H9 (cell line): ENCODE measurements at regions not wholly inside any gene's neighbourhood (a gene's known extent, or its start where the extent isn't known, plus 50 kb on each side); places are given as distances from the start of the nearest gene placed in this dataset.

ENCODE experiments used
- DNase-seq: peaks from one replicate; pipeline ENCODE4 v3.0.0-alpha.2; 2017
- H2AFZ ChIP-seq: one replicate; pipeline ENCODE4 v1.6.1; 2013; ENCODE audit warnings: mild to moderate bottlenecking, low read length, control low read depth, moderate library complexity
- H2AK5ac ChIP-seq: 2 replicates; pipeline ENCODE4 v1.6.1; 2013; ENCODE audit warnings: low read length, control low read depth, mixed read lengths; ENCODE audit not compliant: insufficient read length
- H2BK120ac ChIP-seq: one replicate; pipeline ENCODE4 v1.6.1; 2013; ENCODE audit warnings: low read depth, mild to moderate bottlenecking, low read length, control low read depth, inconsistent platforms; ENCODE audit not compliant: poor library complexity, severe bottlenecking
- H2BK12ac ChIP-seq: 2 replicates; pipeline ENCODE4 v1.6.1; 2013; ENCODE audit warnings: low read length, control low read depth, mixed read lengths, low read depth; ENCODE audit not compliant: insufficient read length
- H2BK15ac ChIP-seq: 2 replicates; pipeline ENCODE4 v1.6.1; 2013; ENCODE audit warnings: low read depth, low read length, control low read depth
- H2BK20ac ChIP-seq: one replicate; pipeline ENCODE4 v1.6.1; 2013; ENCODE audit warnings: low read depth, mild to moderate bottlenecking, low read length, control low read depth, inconsistent platforms; ENCODE audit not compliant: poor library complexity, severe bottlenecking
- H2BK5ac ChIP-seq: 2 replicates; pipeline ENCODE4 v1.6.1; 2013; ENCODE audit warnings: low read length, control low read depth, mixed read lengths; ENCODE audit not compliant: insufficient read length
- H3K14ac ChIP-seq: 2 replicates; pipeline ENCODE4 v1.6.1; 2013; ENCODE audit warnings: low read length, control low read depth; ENCODE audit not compliant: insufficient read depth
- H3K18ac ChIP-seq: 2 replicates; pipeline ENCODE4 v1.6.1; 2013; ENCODE audit warnings: low read depth, mild to moderate bottlenecking, mixed read lengths, low read length, control low read depth; ENCODE audit not compliant: insufficient read length
- H3K23ac ChIP-seq: 2 replicates; pipeline ENCODE4 v1.6.1; 2013; ENCODE audit warnings: low read length, control low read depth, mixed read lengths, low read depth; ENCODE audit not compliant: insufficient read length
- H3K23me2 ChIP-seq: 2 replicates; pipeline ENCODE4 v1.6.1; 2013; ENCODE audit warnings: low read depth, mild to moderate bottlenecking, mixed read lengths, low read length, control low read depth; ENCODE audit not compliant: insufficient read length, poor library complexity, severe bottlenecking
- H3K27ac ChIP-seq: 2 replicates; pipeline ENCODE4 v1.5.1; 2013; ENCODE audit warnings: low read length, control low read depth, mixed read lengths, low read depth; ENCODE audit not compliant: insufficient read length
- H3K27me3 ChIP-seq: 2 replicates; pipeline ENCODE4 v1.6.1; 2013; ENCODE audit warnings: low read length, control low read depth, inconsistent platforms; ENCODE audit not compliant: insufficient read depth
- H3K4ac ChIP-seq: 2 replicates; pipeline ENCODE4 v1.6.1; 2013; ENCODE audit warnings: low read depth, mild to moderate bottlenecking, control low read depth, inconsistent platforms, low read length, moderate library complexity
- H3K4me1 ChIP-seq: 2 replicates; pipeline ENCODE4 v1.6.1; 2013; ENCODE audit warnings: low read length, control low read depth, inconsistent platforms; ENCODE audit not compliant: insufficient read depth
- H3K4me2 ChIP-seq: 2 replicates; pipeline ENCODE4 v1.6.1; 2013; ENCODE audit warnings: low read length, control low read depth, mixed read lengths; ENCODE audit not compliant: insufficient read length, insufficient read depth
- H3K56ac ChIP-seq: 2 replicates; pipeline ENCODE4 v1.6.1; 2013; ENCODE audit warnings: low read depth, mild to moderate bottlenecking, mixed read lengths, low read length, control low read depth; ENCODE audit not compliant: insufficient read length
- H3K79me1 ChIP-seq: 2 replicates; pipeline ENCODE4 v1.6.1; 2013; ENCODE audit warnings: low read depth, mild to moderate bottlenecking, moderate library complexity, low read length, control low read depth, inconsistent platforms; ENCODE audit not compliant: insufficient read depth, poor library complexity, severe bottlenecking
- H3K79me2 ChIP-seq: 2 replicates; pipeline ENCODE4 v1.6.1; 2013; ENCODE audit warnings: low read length, control low read depth, inconsistent platforms; ENCODE audit not compliant: insufficient read depth
- H3K9ac ChIP-seq: 2 replicates; pipeline ENCODE4 v1.6.1; 2013; ENCODE audit warnings: low read length, control low read depth, mixed read lengths; ENCODE audit not compliant: insufficient read length; ENCODE audit errors: extremely low read depth
- H3K9me3 ChIP-seq: one replicate; pipeline ENCODE4 v1.6.1; 2013; ENCODE audit warnings: low read depth, low read length, inconsistent platforms; ENCODE audit not compliant: control insufficient read depth
- H3T11ph ChIP-seq: one replicate; pipeline ENCODE4 v1.6.1; 2013; ENCODE audit warnings: mild to moderate bottlenecking, low read length, control low read depth, inconsistent platforms
- H4K20me1 ChIP-seq: one replicate; pipeline ENCODE4 v1.6.1; 2013; ENCODE audit not compliant: control insufficient read depth, insufficient read length, insufficient read depth
- H4K5ac ChIP-seq: 2 replicates; pipeline ENCODE4 v1.6.1; 2013; ENCODE audit warnings: low read depth, mild to moderate bottlenecking, mixed read lengths, low read length, control low read depth; ENCODE audit not compliant: insufficient read length
- H4K8ac ChIP-seq: replicated peaks from 2 replicates; pipeline ENCODE4 v1.6.1; 2013; ENCODE audit warnings: low read length, control low read depth, mixed read lengths, low read depth; ENCODE audit not compliant: insufficient read length
- H4K91ac ChIP-seq: 2 replicates; pipeline ENCODE4 v1.6.1; 2013; ENCODE audit warnings: low read depth, mild to moderate bottlenecking, moderate library complexity, mixed read lengths, low read length, control low read depth; ENCODE audit not compliant: insufficient read length
- H3K27ac Mint-ChIP-seq, 3 experiments: 2 replicates in 2 of 3; 3 replicates in 1 of 3; pipeline ENCODE4 v1.8.0; 2020 to 2021; ENCODE audit warnings: mixed read lengths in 3 of 3, mild to moderate bottlenecking in 1 of 3, moderate library complexity in 1 of 3
- H3K27me3 Mint-ChIP-seq: 2 replicates; pipeline ENCODE4 v1.8.0; 2021; ENCODE audit warnings: low read depth, mild to moderate bottlenecking, moderate library complexity, mixed read lengths
- H3K36me3 Mint-ChIP-seq, 3 experiments: 2 replicates in 2 of 3; 3 replicates in 1 of 3; pipeline ENCODE4 v1.8.0; 2020 to 2021; ENCODE audit warnings: low read depth in 3 of 3, mixed read lengths in 3 of 3; ENCODE audit not compliant: insufficient read depth in 1 of 3
- H3K4me1 Mint-ChIP-seq, 2 experiments: 2 replicates each; pipeline ENCODE4 v1.8.0; 2020; ENCODE audit warnings: mixed read lengths in 2 of 2
- H3K4me3 Mint-ChIP-seq, 2 experiments: 2 replicates in 1 of 2; 3 replicates in 1 of 2; pipeline ENCODE4 v1.8.0; 2020 to 2021; ENCODE audit warnings: mild to moderate bottlenecking in 2 of 2, mixed read lengths in 2 of 2, moderate library complexity in 1 of 2
- H3K9me3 Mint-ChIP-seq, 2 experiments: 2 replicates in 1 of 2; 3 replicates in 1 of 2; pipeline ENCODE4 v1.8.0; 2020; ENCODE audit warnings: mild to moderate bottlenecking in 2 of 2, mixed read lengths in 2 of 2, moderate library complexity in 1 of 2
- CTCF ChIP-seq: fragments of 200-600 bp; sonication (generic); conservative IDR thresholded peaks from 3 replicates; pipeline ENCODE4 v1.8.0; 2021; ENCODE audit warnings: antibody characterized with exemption, mild to moderate bottlenecking
- WGBS: extraction: QIAGEN DNeasy Blood & Tissue Kit; methylation state at CpG from one replicate; pipeline ENCODE4 v1.1.7; 2013; ENCODE audit warnings: missing lambda C conversion rate, low lambda C conversion rate, mixed read lengths; ENCODE audit not compliant: insufficient read length; ENCODE audit errors: extremely low coverage; 5-methylcytosine and 5-hydroxymethylcytosine counted together

GRCh38 chr1:168792592-168793125 is 63.7 kb upstream of the DPT start:
- no peaks in the 10 kb centered on the region for H3K79me2 ChIP-seq
- H3K4ac ChIP-seq = no peak overlapping the region
- no peaks in the 10 kb centered on the region for H3K27me3 Mint-ChIP-seq
- no peak overlapping the region for H3K27ac Mint-ChIP-seq
- H4K20me1 ChIP-seq = no peaks in the 10 kb centered on the region
- H3K14ac ChIP-seq = no peak overlapping the region
- H3K9ac ChIP-seq = no peak overlapping the region
- H4K8ac ChIP-seq = no peak overlapping the region
- no peak overlapping the region for H2BK5ac ChIP-seq
- DNase-seq = no peak
- no peak overlapping the region for H3K23ac ChIP-seq
- H2BK12ac ChIP-seq = no peak overlapping the region
- H3K36me3 Mint-ChIP-seq = no peaks in the 10 kb centered on the region
- no peak overlapping the region for H3K27ac ChIP-seq
- no peaks in the 10 kb centered on the region for H3K23me2 ChIP-seq
- no peaks in the 10 kb centered on the region for H3K27me3 ChIP-seq
- TF ChIP-seq CTCF = no peak
- no peak overlapping the region for H4K91ac ChIP-seq
- H3K56ac ChIP-seq = no peak overlapping the region
- no peak overlapping the region for H2BK120ac ChIP-seq
- H2AFZ ChIP-seq = no peak overlapping the region
- no peak overlapping the region for H3T11ph ChIP-seq
- no peak overlapping the region for H3K18ac ChIP-seq
- H2AK5ac ChIP-seq = no peak overlapping the region
- H3K9me3 Mint-ChIP-seq = no peaks in the 10 kb centered on the region
- H3K4me1 ChIP-seq = no peaks in the 10 kb centered on the region
- no peak overlapping the region for H4K5ac ChIP-seq
- no peak overlapping the region for H3K4me2 ChIP-seq
- H2BK15ac ChIP-seq = no peak overlapping the region
- no peak overlapping the region for H2BK20ac ChIP-seq
- H3K4me1 Mint-ChIP-seq = no peaks in the 10 kb centered on the region
- H3K4me3 Mint-ChIP-seq = no peak overlapping the region
- WGBS = no CpG with 5 or more reads among the region's 2 CpGs
- H3K9me3 ChIP-seq = no peaks in the 10 kb centered on the region
- no peaks in the 10 kb centered on the region for H3K79me1 ChIP-seq
